ENCODE measurements at regions not wholly inside any gene's neighbourhood (a gene's known extent, or its start where the extent isn't known, plus 50 kb on each side); places are given as distances from the start of the nearest gene placed in this dataset.

GRCh38 chr1:30340934-30341333, 382.5 kb downstream of the MATN1 start:
- WGBS, 2 donors, result 86 to 88% methylated on average over 3 of the region's 3 CpGs
- Histone ChIP-seq H3K9me3 (peaks cover 0 to 4% (median 0%) of the 10 kb centered on the region in 4 donors), H3K36me3 (no peaks in the 10 kb centered on the region), H3K4me1 (no peaks in the 10 kb centered on the region), H3K27ac (no peak overlapping the region), H3K4me3 (no peak overlapping the region), H3K27me3 (peaks cover 0 to 7% (median 3%) of the 10 kb centered on the region in 4 donors)
- TF ChIP-seq EP300 (IDR thresholded peaks at IDR 0.05), result no peak
- TF ChIP-seq CTCF (IDR thresholded peaks at IDR 0.05), result no peak
- TF ChIP-seq POLR2AphosphoS5 (IDR thresholded peaks at IDR 0.05), result no peak
- no peak for TF ChIP-seq POLR2A (IDR thresholded peaks at IDR 0.05)
- ATAC-seq (ENCODE audit: low FRiP score in 2 of 2), result no peak
- DNase-seq, result no peak

DNA sequence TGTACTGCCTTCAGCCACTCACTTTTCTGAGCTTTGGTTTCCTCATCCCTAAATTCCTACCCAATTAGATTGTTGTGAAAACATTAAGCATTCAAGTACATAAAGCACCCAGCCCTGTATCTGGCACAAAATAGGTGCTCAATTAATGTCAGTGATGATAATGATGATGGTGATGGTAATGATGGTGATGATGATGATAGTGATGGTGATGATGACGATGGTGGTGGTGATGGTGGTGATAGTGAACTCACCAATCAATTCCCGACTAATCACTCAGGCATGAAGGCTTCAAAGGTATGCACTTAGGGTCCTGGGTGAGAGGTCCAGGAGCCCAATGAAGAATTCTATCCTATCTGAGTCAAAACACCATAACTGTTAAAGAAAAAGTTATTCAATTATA, 383.5 kb downstream of the MATN1 start:
- no peaks in the 10 kb centered on the region for H3K36me3 ChIP-seq
- H3K4me3 ChIP-seq, result no peak overlapping the region
- H3K27ac ChIP-seq, result no peak overlapping the region
- no peak for ATAC-seq (ENCODE audit: low FRiP score in 2 of 2)
- DNase-seq, result no peak
- no peaks in the 10 kb centered on the region for H3K4me1 ChIP-seq
- TF ChIP-seq POLR2A (IDR thresholded peaks at IDR 0.05) (no peak), POLR2AphosphoS5 (IDR thresholded peaks at IDR 0.05) (no peak), EP300 (IDR thresholded peaks at IDR 0.05) (no peak), CTCF (IDR thresholded peaks at IDR 0.05) (no peak)
- WGBS, 2 donors, result 73 to 80% methylated on average over 2 of the region's 2 CpGs
- H3K27me3 ChIP-seq, result peaks cover 0 to 7% (median 3%) of the 10 kb centered on the region in 4 donors
- peaks cover 0 to 4% (median 0%) of the 10 kb centered on the region in 4 donors for H3K9me3 ChIP-seq

- Histone ChIP-seq H3K36me3 (no peaks in the 10 kb centered on the region), H3K4me1 (no peaks in the 10 kb centered on the region), H3K9me3 (peaks cover 0 to 4% (median 0%) of the 10 kb centered on the region in 4 donors), H3K27ac (no peak overlapping the region), H3K4me3 (no peak overlapping the region), H3K27me3 (peaks cover 0 to 7% (median 3%) of the 10 kb centered on the region in 4 donors)
- TF ChIP-seq POLR2A (IDR thresholded peaks at IDR 0.05) (no peak), CTCF (IDR thresholded peaks at IDR 0.05) (no peak), POLR2AphosphoS5 (IDR thresholded peaks at IDR 0.05) (no peak), EP300 (IDR thresholded peaks at IDR 0.05) (no peak)
- no peak for DNase-seq
- ATAC-seq (ENCODE audit: low FRiP score in 2 of 2), result no peak
- WGBS, 2 donors, result 84 to 91% methylated on average over 2 of the region's 2 CpGs
These were observed 384.6 kb downstream of the MATN1 start for GRCh38 chr1:30338765-30339164.

- TF ChIP-seq POLR2AphosphoS5 (IDR thresholded peaks at IDR 0.05) (no peak), CTCF (IDR thresholded peaks at IDR 0.05) (no peak), POLR2A (IDR thresholded peaks at IDR 0.05) (no peak), EP300 (IDR thresholded peaks at IDR 0.05) (no peak)
- Histone ChIP-seq H3K4me3 (no peak overlapping the region), H3K36me3 (no peaks in the 10 kb centered on the region), H3K9me3 (no peaks in the 10 kb centered on the region), H3K27ac (no peak overlapping the region), H3K4me1 (no peaks in the 10 kb centered on the region), H3K27me3 (no peaks in the 10 kb centered on the region)
- WGBS, 2 donors, result 62 to 80% methylated on average over 3 of the region's 3 CpGs
- DNase-seq (no peak), ATAC-seq (ENCODE audit: low FRiP score in 2 of 2) (no peak)
These were observed 386.1 kb downstream of the MATN1 start for GRCh38 chr1:30337324-30337620.

DNA sequence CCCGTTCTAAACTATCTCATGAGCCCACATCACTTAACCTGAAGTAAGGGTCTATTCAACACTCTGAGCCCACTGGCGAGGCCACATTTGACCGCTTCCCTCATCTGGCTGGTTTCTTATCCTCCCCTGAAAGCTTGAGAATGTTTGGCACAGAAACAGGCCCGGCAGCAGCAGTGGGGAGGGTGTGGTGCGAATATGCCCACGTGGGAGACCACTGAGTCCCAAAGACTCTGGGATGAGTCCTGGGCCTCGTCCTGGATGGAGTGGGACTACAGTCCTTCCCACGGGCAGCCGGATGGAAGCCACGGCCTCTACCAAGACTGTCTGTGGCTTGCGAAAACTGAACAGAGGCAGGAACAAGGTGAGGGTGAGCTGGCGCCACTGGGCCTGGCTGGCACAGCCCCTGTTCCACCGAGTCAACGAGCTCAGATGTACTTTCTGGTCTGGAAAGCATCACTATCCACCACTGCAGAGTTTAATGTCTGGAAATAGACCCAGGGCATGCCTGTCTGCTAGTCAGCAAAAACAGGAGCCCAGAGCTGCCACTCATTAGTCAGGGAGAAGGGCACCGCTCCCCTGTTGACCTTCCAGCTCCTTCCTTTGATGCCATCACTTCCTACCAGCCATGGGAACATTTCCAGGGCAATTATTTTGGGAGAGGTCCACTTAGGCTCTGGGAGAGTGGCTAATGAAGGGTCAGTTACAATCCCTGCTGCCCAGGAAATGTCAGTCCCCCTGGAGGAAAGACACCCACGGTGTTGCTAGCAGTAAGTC, 386.6 kb downstream of the MATN1 start:
- H3K27ac ChIP-seq, result no peak overlapping the region
- no peaks in the 10 kb centered on the region for H3K36me3 ChIP-seq
- no peaks in the 10 kb centered on the region for H3K9me3 ChIP-seq
- ATAC-seq (ENCODE audit: low FRiP score in 2 of 2) (no peak), DNase-seq (no peak)
- no peaks in the 10 kb centered on the region for H3K4me1 ChIP-seq
- WGBS, 2 donors, result 69 to 77% methylated on average over 12 to 14 of the region's 16 CpGs
- no peak overlapping the region for H3K4me3 ChIP-seq
- TF ChIP-seq EP300 (IDR thresholded peaks at IDR 0.05), result no peak
- TF ChIP-seq POLR2A (IDR thresholded peaks at IDR 0.05), result no peak
- no peak for TF ChIP-seq POLR2AphosphoS5 (IDR thresholded peaks at IDR 0.05)
- no peak for TF ChIP-seq CTCF (IDR thresholded peaks at IDR 0.05)
- no peaks in the 10 kb centered on the region for H3K27me3 ChIP-seq

Measured in upper lobe of left lung (tissue), 6 donors.